ENCODE measurements at regions not wholly inside any gene's neighbourhood (a gene's known extent, or its start where the extent isn't known, plus 50 kb on each side); places are given as distances from the start of the nearest gene placed in this dataset.
"Not testable (repeated sequence)": the region's sequence is repeated elsewhere in the genome, so short reads cannot be mapped to it uniquely, and the experiment has no call there.

- peaks cover 6% of the 10 kb centered on the region for H3K4me1 ChIP-seq
- H3K27me3 ChIP-seq: no peaks in the 10 kb centered on the region
- DNase-seq: no peak
- TF ChIP-seq CTCF (IDR thresholded peaks at IDR 0.05): no peak
- H3K27ac ChIP-seq: no peak overlapping the region
- no peak overlapping the region for H3K9ac ChIP-seq (ENCODE audit: low read depth in 2 of 2, low read length in 2 of 2)
- H3K4me3 ChIP-seq: no peak overlapping the region
- no peaks in the 10 kb centered on the region for H3K9me3 ChIP-seq
- no peaks in the 10 kb centered on the region for H3K36me3 ChIP-seq
- intact Hi-C loops (cut with DNase I): no loop called here
Observed at GRCh38 chr10:35937546-35937945, 295.4 kb upstream of the FZD8 start.

GRCh38 chr10:35934642-35934995 is 292.5 kb upstream of the FZD8 start:
- no peak overlapping the region for H3K9ac ChIP-seq (ENCODE audit: low read depth in 2 of 2, low read length in 2 of 2)
- intact Hi-C loops (cut with DNase I): no loop called here
- H3K36me3 ChIP-seq: no peaks in the 10 kb centered on the region
- H3K4me1 ChIP-seq: no peaks in the 10 kb centered on the region
- no peaks in the 10 kb centered on the region for H3K27me3 ChIP-seq
- DNase-seq: no peak
- no peaks in the 10 kb centered on the region for H3K9me3 ChIP-seq
- H3K27ac ChIP-seq: no peak overlapping the region
- H3K4me3 ChIP-seq: no peak overlapping the region
- no peak for TF ChIP-seq CTCF (IDR thresholded peaks at IDR 0.05)

DNA sequence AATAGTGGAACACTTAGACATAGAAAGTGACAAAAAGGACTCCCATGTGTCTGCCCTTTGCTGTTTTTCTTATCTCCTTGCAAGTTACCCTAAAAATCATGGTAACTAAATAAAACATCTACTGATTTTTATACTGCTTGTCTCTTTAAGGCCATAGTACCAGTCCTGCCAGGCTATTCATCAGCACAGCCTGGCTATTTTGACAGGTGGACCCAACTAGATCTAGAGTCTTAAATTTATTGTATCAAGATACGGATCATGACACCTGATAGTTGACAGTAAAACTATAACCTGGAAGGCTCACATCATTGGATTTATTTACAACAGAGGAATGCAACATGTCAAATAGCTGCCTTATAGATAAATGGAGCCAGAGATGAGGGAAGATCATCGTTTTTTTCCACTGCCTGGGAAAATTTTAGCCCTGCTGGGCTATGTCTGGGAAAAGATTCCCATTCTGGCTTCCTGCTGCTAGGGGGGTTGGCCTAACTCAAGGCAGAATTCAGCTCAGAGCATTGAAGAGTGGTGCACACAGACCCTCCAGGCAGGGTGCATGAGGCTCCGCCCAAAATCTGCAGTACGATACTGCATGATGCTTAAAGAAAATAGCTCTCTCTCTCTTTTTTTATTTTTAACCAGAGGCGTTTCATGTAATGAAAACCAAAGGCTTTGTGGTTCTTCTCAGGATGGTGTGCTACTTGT is 292.0 kb upstream of the FZD8 start:
- no peaks in the 10 kb centered on the region for H3K9me3 ChIP-seq
- H3K9ac ChIP-seq (ENCODE audit: low read depth in 2 of 2, low read length in 2 of 2): no peak overlapping the region
- no peak for DNase-seq
- intact Hi-C loops (cut with DNase I): no loop called here
- H3K36me3 ChIP-seq: no peaks in the 10 kb centered on the region
- no peaks in the 10 kb centered on the region for H3K27me3 ChIP-seq
- no peak overlapping the region for H3K27ac ChIP-seq
- no peaks in the 10 kb centered on the region for H3K4me1 ChIP-seq
- no peak overlapping the region for H3K4me3 ChIP-seq
- TF ChIP-seq CTCF (IDR thresholded peaks at IDR 0.05): no peak

- no peak for DNase-seq
- TF ChIP-seq CTCF (IDR thresholded peaks at IDR 0.05): no peak
- H3K9ac ChIP-seq (ENCODE audit: low read depth in 2 of 2, low read length in 2 of 2): no peak overlapping the region
- no peaks in the 10 kb centered on the region for H3K36me3 ChIP-seq
- no peaks in the 10 kb centered on the region for H3K27me3 ChIP-seq
- intact Hi-C loops (cut with DNase I): no loop called here
- H3K4me1 ChIP-seq: no peaks in the 10 kb centered on the region
- no peak overlapping the region for H3K27ac ChIP-seq
- no peaks in the 10 kb centered on the region for H3K9me3 ChIP-seq
- H3K4me3 ChIP-seq: no peak overlapping the region
Observed at GRCh38 chr10:35933491-35933890, 291.4 kb upstream of the FZD8 start.

DNA sequence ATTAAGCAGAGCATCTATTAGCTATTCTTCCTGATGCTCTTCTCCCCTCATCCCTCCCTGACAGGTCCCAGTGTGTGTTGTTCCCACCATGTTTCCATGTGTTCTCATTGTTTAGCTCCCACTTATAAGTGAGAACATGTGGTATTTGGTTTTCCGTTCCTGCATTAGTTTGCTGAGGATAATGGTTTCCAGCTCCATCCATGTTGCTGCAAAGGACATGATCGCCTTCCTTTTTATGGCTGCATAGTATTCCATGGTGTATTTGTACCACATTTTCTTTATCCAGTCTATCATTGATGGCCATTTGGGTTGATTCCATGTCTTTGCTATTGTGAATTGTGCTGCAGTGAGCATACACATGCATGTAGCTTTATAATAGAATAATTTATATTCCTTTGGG is 287.9 kb upstream of the FZD8 start:
- intact Hi-C loops (cut with DNase I); H3K4me1 ChIP-seq; H3K4me3 ChIP-seq; H3K27me3 ChIP-seq; H3K27ac ChIP-seq; H3K36me3 ChIP-seq; H3K9me3 ChIP-seq; H3K9ac ChIP-seq (ENCODE audit: low read depth in 2 of 2, low read length in 2 of 2); DNase-seq: not testable (repeated sequence)

DNA sequence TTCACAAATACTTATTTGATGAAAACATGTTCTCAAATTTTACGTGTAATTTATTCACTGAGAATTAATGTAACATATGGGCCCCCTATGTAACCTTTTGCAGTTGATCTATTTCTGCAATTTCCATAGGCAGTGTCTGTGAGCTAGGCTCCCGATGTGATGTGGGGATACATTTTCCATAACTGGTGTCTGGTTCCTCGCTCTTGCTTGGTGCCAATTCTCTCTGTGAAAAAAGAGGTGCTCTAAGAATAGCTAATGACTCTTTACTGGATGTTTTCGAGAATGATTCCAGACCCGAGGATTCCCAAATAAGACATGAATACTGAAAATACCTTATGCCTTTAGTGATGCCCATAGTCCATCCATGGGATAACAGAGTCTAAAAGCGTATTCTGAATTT is 286.7 kb upstream of the FZD8 start:
- TF ChIP-seq CTCF (IDR thresholded peaks at IDR 0.05): no peak
- Histone ChIP-seq H3K9ac (ENCODE audit: low read depth in 2 of 2, low read length in 2 of 2) (no peak overlapping the region), H3K4me1 (no peaks in the 10 kb centered on the region), H3K9me3 (no peaks in the 10 kb centered on the region), H3K27ac (no peak overlapping the region), H3K4me3 (no peak overlapping the region), H3K36me3 (no peaks in the 10 kb centered on the region), H3K27me3 (no peaks in the 10 kb centered on the region)
- no peak for DNase-seq
- intact Hi-C loops (cut with DNase I): no loop called here
